Muscle of leg (tissue), 3 donors: ENCODE measurements at regions not wholly inside any gene's neighbourhood (a gene's known extent, or its start where the extent isn't known, plus 50 kb on each side); places are given as distances from the start of the nearest gene placed in this dataset.

Experiments
- DNase-seq: peaks from one replicate; pipeline ENCODE4 v3.0.0; 2013
- H3K27ac ChIP-seq: one replicate; pipeline ENCODE4 v1.5.1; 2013; ENCODE audit warnings: mild to moderate bottlenecking, low read length, control low read depth
- H3K27me3 ChIP-seq: one replicate; pipeline ENCODE4 v1.6.1; 2013; ENCODE audit warnings: low read length; ENCODE audit not compliant: control insufficient read depth, insufficient read depth
- H3K36me3 ChIP-seq: one replicate; pipeline ENCODE4 v1.6.1; 2013; ENCODE audit warnings: low read length; ENCODE audit not compliant: control insufficient read depth, insufficient read depth
- H3K4me1 ChIP-seq: one replicate; pipeline ENCODE4 v1.6.1; 2013; ENCODE audit warnings: low read length; ENCODE audit not compliant: control insufficient read depth, insufficient read depth
- H3K4me3 ChIP-seq: one replicate; pipeline ENCODE4 v1.5.1; 2013; ENCODE audit warnings: low read length, control low read depth
- H3K9me3 ChIP-seq: replicated peaks from 2 replicates; pipeline ENCODE4 v1.6.1; 2013; ENCODE audit warnings: low read depth, low read length; ENCODE audit not compliant: control insufficient read depth
- WGBS: methylation state at CpG from one replicate; pipeline ENCODE4 v1.1.5; 2013; ENCODE audit warnings: missing lambda C conversion rate; ENCODE audit not compliant: insufficient coverage; 5-methylcytosine and 5-hydroxymethylcytosine counted together

- H3K4me3 ChIP-seq, result no peak overlapping the region
- no peak overlapping the region for H3K27ac ChIP-seq
- no CpG with 5 or more reads among the region's 1 CpG for WGBS
- no peaks in the 10 kb centered on the region for H3K9me3 ChIP-seq
- H3K4me1 ChIP-seq, result no peaks in the 10 kb centered on the region
- H3K27me3 ChIP-seq, result no peaks in the 10 kb centered on the region
- no peak for DNase-seq
- H3K36me3 ChIP-seq, result no peaks in the 10 kb centered on the region
Observed at GRCh38 chr2:104546537-104546936, 307.4 kb upstream of the POU3F3 start.

DNA sequence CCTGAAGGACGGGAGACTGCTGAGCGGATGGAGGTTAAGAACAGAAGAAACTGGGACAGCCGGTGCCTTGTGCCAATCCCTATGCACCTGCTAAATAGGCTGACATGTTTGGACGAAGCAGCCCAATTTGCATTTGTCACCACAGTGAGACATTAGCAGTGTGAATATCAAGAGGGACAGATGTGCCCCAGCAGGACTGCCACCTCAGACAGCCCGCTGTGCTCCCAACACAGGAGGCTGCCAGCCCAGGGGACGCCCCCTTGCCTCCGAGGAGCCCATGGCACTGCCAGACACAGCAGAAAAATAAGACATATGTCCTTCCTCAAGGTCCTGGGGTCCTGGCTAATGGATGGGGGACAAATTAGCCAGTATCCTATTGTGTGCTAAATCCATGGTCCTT, 306.7 kb upstream of the POU3F3 start:
- WGBS, result 87% methylated on average over 5 of the region's 7 CpGs
- H3K4me1 ChIP-seq, result no peaks in the 10 kb centered on the region

DNA sequence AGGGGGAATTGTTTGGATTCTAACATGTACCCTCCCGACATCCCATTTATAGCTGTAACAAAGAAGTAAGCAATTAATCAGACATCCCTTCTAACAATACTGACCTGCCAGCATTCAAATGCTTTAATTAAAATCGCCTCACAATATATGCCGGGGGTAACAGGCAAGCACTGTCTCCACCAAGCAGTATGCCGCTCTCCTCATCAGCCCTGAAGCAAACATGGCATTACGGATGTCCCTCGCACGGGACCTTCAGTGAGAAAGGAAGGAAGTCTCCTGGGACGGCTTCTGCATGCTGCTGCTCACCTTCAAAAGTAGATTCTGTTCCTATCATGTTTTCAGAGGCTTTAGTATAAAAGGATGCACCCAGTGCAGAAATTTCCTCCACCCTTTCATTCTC, 292.7 kb upstream of the POU3F3 start:
- no peaks in the 10 kb centered on the region for H3K36me3 ChIP-seq
- no peak overlapping the region for H3K4me3 ChIP-seq
- no peak overlapping the region for H3K27ac ChIP-seq
- WGBS, result 78% methylated on average over 3 of the region's 8 CpGs
- H3K27me3 ChIP-seq, result no peaks in the 10 kb centered on the region
- H3K9me3 ChIP-seq, result no peaks in the 10 kb centered on the region
- no peaks in the 10 kb centered on the region for H3K4me1 ChIP-seq
- no peak for DNase-seq

More for the DNA sequence above, 306.7 kb upstream of the POU3F3 start:
- no peaks in the 10 kb centered on the region for H3K27me3 ChIP-seq
- no peak overlapping the region for H3K27ac ChIP-seq
- no peak for DNase-seq
- no peaks in the 10 kb centered on the region for H3K36me3 ChIP-seq
- no peak overlapping the region for H3K4me3 ChIP-seq
- no peaks in the 10 kb centered on the region for H3K9me3 ChIP-seq

GRCh38 chr2:104562537-104562936, 291.4 kb upstream of the POU3F3 start:
- 33% methylated on average over 2 of the region's 3 CpGs for WGBS
- Histone ChIP-seq H3K36me3 (no peaks in the 10 kb centered on the region), H3K4me1 (no peaks in the 10 kb centered on the region), H3K9me3 (no peaks in the 10 kb centered on the region), H3K27ac (no peak overlapping the region), H3K27me3 (no peaks in the 10 kb centered on the region), H3K4me3 (no peak overlapping the region)
- DNase-seq, result no peak

- no peak for DNase-seq
- Histone ChIP-seq H3K36me3 (no peaks in the 10 kb centered on the region), H3K4me1 (no peaks in the 10 kb centered on the region), H3K27me3 (no peaks in the 10 kb centered on the region), H3K9me3 (no peaks in the 10 kb centered on the region), H3K4me3 (no peak overlapping the region), H3K27ac (no peak overlapping the region)
- 85% methylated on average over 7 of the region's 8 CpGs for WGBS
Observed at GRCh38 chr2:104563398-104563996, 290.4 kb upstream of the POU3F3 start.

- no peak overlapping the region for H3K27ac ChIP-seq
- no peak for DNase-seq
- H3K36me3 ChIP-seq, result no peaks in the 10 kb centered on the region
- no peak overlapping the region for H3K4me3 ChIP-seq
- H3K4me1 ChIP-seq, result no peaks in the 10 kb centered on the region
- H3K27me3 ChIP-seq, result no peaks in the 10 kb centered on the region
- H3K9me3 ChIP-seq, result no peaks in the 10 kb centered on the region
- WGBS, result 83% methylated on average over 4 of the region's 4 CpGs
Observed at GRCh38 chr2:104568247-104568646, 285.7 kb upstream of the POU3F3 start.

DNA sequence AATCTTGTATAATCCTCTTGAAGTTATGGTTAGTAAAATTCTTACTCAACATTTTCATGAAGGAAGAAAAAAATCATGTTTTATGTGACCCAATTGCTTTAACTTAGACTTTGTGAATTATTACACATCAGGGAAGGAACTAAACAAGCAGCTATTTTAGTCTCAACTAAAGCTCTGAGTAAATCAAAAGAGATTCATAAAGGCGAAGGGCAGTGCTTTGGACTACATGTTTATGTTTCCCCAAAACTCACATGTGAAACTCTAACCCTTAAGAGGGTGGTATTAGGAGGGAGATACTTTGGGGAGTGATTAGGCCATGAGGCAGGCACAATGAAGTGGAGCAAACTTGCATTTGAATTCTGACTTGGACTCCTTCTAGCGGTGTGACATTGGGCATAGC, 283.7 kb upstream of the POU3F3 start:
- H3K27me3 ChIP-seq, result no peaks in the 10 kb centered on the region
- no peaks in the 10 kb centered on the region for H3K36me3 ChIP-seq
- H3K9me3 ChIP-seq, result no peaks in the 10 kb centered on the region
- H3K4me3 ChIP-seq, result no peak overlapping the region
- H3K4me1 ChIP-seq, result no peaks in the 10 kb centered on the region
- no CpG with 5 or more reads among the region's 2 CpGs for WGBS
- no peak overlapping the region for H3K27ac ChIP-seq
- no peak for DNase-seq

GRCh38 chr2:104572834-104573233, 281.1 kb upstream of the POU3F3 start:
- DNase-seq, result no peak
- Histone ChIP-seq H3K9me3 (no peaks in the 10 kb centered on the region), H3K4me1 (no peaks in the 10 kb centered on the region), H3K27ac (no peak overlapping the region), H3K4me3 (no peak overlapping the region), H3K36me3 (no peaks in the 10 kb centered on the region), H3K27me3 (no peaks in the 10 kb centered on the region)
- WGBS, result 78% methylated on average over 4 of the region's 4 CpGs

DNA sequence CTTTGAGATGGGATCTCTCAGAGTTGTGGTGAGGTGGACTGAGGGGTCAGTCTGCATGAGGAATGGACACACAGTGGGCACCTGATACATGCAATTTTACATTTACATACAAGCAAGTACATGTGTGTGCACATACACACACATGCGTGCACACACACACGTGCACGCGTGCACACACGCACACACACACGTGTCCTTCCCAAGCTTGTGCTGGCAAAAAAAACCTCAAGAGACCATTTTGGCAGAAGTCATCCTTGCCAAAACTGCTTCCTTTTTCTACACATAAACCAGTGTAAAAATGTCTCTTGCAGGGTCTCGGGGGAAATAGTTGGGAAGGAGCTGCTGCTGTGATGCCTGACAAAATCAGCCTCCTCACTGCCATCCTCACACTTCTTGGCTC, 279.5 kb upstream of the POU3F3 start:
- Histone ChIP-seq H3K27me3 (no peaks in the 10 kb centered on the region), H3K4me3 (no peak overlapping the region), H3K36me3 (no peaks in the 10 kb centered on the region), H3K9me3 (no peaks in the 10 kb centered on the region), H3K4me1 (no peaks in the 10 kb centered on the region), H3K27ac (no peak overlapping the region)
- no peak for DNase-seq
- 90% methylated on average over 6 of the region's 7 CpGs for WGBS

GRCh38 chr2:104577143-104577542, 276.8 kb upstream of the POU3F3 start:
- Histone ChIP-seq H3K4me3 (no peak overlapping the region), H3K27ac (no peak overlapping the region), H3K27me3 (no peaks in the 10 kb centered on the region), H3K4me1 (no peaks in the 10 kb centered on the region), H3K36me3 (no peaks in the 10 kb centered on the region), H3K9me3 (no peaks in the 10 kb centered on the region)
- no CpG with 5 or more reads among the region's 2 CpGs for WGBS
- no peak for DNase-seq

GRCh38 chr2:104582471-104582870, 271.4 kb upstream of the POU3F3 start:
- H3K9me3 ChIP-seq, result no peaks in the 10 kb centered on the region
- no peaks in the 10 kb centered on the region for H3K36me3 ChIP-seq
- 29% methylated on average over 4 of the region's 8 CpGs for WGBS
- H3K27me3 ChIP-seq, result no peaks in the 10 kb centered on the region
- H3K4me1 ChIP-seq, result no peaks in the 10 kb centered on the region
- no peak overlapping the region for H3K27ac ChIP-seq
- H3K4me3 ChIP-seq, result no peak overlapping the region
- no peak for DNase-seq
